ENCODE measurements at regions not wholly inside any gene's neighbourhood (a gene's known extent, or its start where the extent isn't known, plus 50 kb on each side); places are given as distances from the start of the nearest gene placed in this dataset.
"Not testable (repeated sequence)": the region's sequence is repeated elsewhere in the genome, so short reads cannot be mapped to it uniquely, and the experiment has no call there.

- no peak for DNase-seq (ENCODE audit: low spot score)
Measured at GRCh38 chr15:77839456-77839855, 206.7 kb upstream of the LINGO1 start.

GRCh38 chr15:77838595-77838994, 205.9 kb upstream of the LINGO1 start:
- no peak for DNase-seq (ENCODE audit: low spot score)

- DNase-seq (ENCODE audit: low spot score) = no peak
Measured at GRCh38 chr15:77838061-77838460, 205.3 kb upstream of the LINGO1 start.

- DNase-seq (ENCODE audit: low spot score) = no peak
Measured at GRCh38 chr15:77837649-77838025, 204.9 kb upstream of the LINGO1 start.

- no peak for DNase-seq (ENCODE audit: low spot score)
Measured at GRCh38 chr15:77836906-77837648, 204.4 kb upstream of the LINGO1 start.

GRCh38 chr15:77836121-77836692, 203.5 kb upstream of the LINGO1 start:
- DNase-seq (ENCODE audit: low spot score) = peak; percentile 80

- no peak for DNase-seq (ENCODE audit: low spot score)
Measured at GRCh38 chr15:77834276-77834990, 201.7 kb upstream of the LINGO1 start.

GRCh38 chr15:77832874-77833273, 200.2 kb upstream of the LINGO1 start:
- DNase-seq (ENCODE audit: low spot score) = no peak

- DNase-seq (ENCODE audit: low spot score) = no peak
Measured at GRCh38 chr15:77831986-77832385, 199.3 kb upstream of the LINGO1 start.

- DNase-seq (ENCODE audit: low spot score) = no peak
Measured at GRCh38 chr15:77830051-77830468, 197.3 kb upstream of the LINGO1 start.

GRCh38 chr15:77829331-77829730, 196.6 kb upstream of the LINGO1 start:
- not testable (repeated sequence) for DNase-seq (ENCODE audit: low spot score)

GRCh38 chr15:77827860-77828259, 195.1 kb upstream of the LINGO1 start:
- no peak for DNase-seq (ENCODE audit: low spot score)

GRCh38 chr15:77826006-77826695, 193.4 kb upstream of the LINGO1 start:
- DNase-seq (ENCODE audit: low spot score) = no peak

GRCh38 chr15:77825546-77825945, 192.8 kb upstream of the LINGO1 start:
- no peak for DNase-seq (ENCODE audit: low spot score)

- DNase-seq (ENCODE audit: low spot score) = no peak
Measured at GRCh38 chr15:77825252-77825542, 192.5 kb upstream of the LINGO1 start.

GRCh38 chr15:77824361-77825251, 191.9 kb upstream of the LINGO1 start:
- no peak for DNase-seq (ENCODE audit: low spot score)

- DNase-seq (ENCODE audit: low spot score) = no peak
Measured at GRCh38 chr15:77823736-77824135, 191.0 kb upstream of the LINGO1 start.

GRCh38 chr15:77822631-77823230, 190.0 kb upstream of the LINGO1 start:
- no peak for DNase-seq (ENCODE audit: low spot score)

GRCh38 chr15:77821959-77822256, 189.2 kb upstream of the LINGO1 start:
- no peak for DNase-seq (ENCODE audit: low spot score)

- DNase-seq (ENCODE audit: low spot score) = peak; percentile 80
Measured at GRCh38 chr15:77821188-77821958, 188.7 kb upstream of the LINGO1 start.
